Prostate gland (tissue), 2 donors: ENCODE measurements at regions not wholly inside any gene's neighbourhood (a gene's known extent, or its start where the extent isn't known, plus 50 kb on each side); places are given as distances from the start of the nearest gene placed in this dataset.

Source experiments
- CTCF ChIP-seq, 4 experiments: fragments of 200-600 bp in 2 of 4; fragments of 450-650 bp in 2 of 4; sonication (generic) in 2 of 4; IDR thresholded peaks; 1 replicate in 3 of 4; 2 replicates in 1 of 4; pipeline ENCODE4 v1.5.1; 2016 to 2019; ENCODE audit warnings: antibody characterized with exemption in 4 of 4, mild to moderate bottlenecking in 2 of 4, moderate library complexity in 2 of 4
- POLR2A ChIP-seq: fragments of 450-650 bp; IDR thresholded peaks from one replicate; pipeline ENCODE4 v1.6.1; 2016; ENCODE audit warnings: antibody characterized with exemption, mild to moderate bottlenecking
- POLR2AphosphoS5 ChIP-seq: sonication (generic); formaldehyde crosslinking; IDR thresholded peaks from one replicate; pipeline ENCODE4 v1.6.1; 2017; ENCODE audit warnings: antibody characterized with exemption

- TF ChIP-seq POLR2A (no peak), CTCF (IDR thresholded peaks at IDR 0.05) (no peak), POLR2AphosphoS5 (no peak)
Observed at GRCh38 chr11:24375931-24376330, 120.9 kb upstream of the LUZP2 start.
